ENCODE measurements at regions not wholly inside any gene's neighbourhood (a gene's known extent, or its start where the extent isn't known, plus 50 kb on each side); places are given as distances from the start of the nearest gene placed in this dataset.

DNA sequence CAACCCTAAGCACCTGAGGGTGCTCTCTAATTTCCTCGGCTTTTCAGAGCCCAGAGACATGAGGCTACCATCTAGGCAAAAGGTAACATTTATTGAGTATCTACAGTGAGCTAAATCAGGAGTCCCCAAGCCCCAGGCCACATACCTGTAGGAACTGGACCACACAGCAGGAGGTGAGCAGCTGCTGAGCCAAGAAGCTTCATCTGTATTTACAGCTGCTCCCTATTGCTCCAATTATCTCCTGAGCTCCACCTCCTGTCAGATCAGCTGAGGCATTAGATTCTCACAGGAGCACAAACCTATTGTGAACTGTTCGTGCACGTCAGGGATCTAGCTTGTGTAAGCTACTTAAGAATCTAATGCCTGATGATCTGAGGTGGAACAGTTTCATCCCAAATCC lies 70.2 kb downstream of the RND3 start (continued):
- TF ChIP-seq, protein P1, sequence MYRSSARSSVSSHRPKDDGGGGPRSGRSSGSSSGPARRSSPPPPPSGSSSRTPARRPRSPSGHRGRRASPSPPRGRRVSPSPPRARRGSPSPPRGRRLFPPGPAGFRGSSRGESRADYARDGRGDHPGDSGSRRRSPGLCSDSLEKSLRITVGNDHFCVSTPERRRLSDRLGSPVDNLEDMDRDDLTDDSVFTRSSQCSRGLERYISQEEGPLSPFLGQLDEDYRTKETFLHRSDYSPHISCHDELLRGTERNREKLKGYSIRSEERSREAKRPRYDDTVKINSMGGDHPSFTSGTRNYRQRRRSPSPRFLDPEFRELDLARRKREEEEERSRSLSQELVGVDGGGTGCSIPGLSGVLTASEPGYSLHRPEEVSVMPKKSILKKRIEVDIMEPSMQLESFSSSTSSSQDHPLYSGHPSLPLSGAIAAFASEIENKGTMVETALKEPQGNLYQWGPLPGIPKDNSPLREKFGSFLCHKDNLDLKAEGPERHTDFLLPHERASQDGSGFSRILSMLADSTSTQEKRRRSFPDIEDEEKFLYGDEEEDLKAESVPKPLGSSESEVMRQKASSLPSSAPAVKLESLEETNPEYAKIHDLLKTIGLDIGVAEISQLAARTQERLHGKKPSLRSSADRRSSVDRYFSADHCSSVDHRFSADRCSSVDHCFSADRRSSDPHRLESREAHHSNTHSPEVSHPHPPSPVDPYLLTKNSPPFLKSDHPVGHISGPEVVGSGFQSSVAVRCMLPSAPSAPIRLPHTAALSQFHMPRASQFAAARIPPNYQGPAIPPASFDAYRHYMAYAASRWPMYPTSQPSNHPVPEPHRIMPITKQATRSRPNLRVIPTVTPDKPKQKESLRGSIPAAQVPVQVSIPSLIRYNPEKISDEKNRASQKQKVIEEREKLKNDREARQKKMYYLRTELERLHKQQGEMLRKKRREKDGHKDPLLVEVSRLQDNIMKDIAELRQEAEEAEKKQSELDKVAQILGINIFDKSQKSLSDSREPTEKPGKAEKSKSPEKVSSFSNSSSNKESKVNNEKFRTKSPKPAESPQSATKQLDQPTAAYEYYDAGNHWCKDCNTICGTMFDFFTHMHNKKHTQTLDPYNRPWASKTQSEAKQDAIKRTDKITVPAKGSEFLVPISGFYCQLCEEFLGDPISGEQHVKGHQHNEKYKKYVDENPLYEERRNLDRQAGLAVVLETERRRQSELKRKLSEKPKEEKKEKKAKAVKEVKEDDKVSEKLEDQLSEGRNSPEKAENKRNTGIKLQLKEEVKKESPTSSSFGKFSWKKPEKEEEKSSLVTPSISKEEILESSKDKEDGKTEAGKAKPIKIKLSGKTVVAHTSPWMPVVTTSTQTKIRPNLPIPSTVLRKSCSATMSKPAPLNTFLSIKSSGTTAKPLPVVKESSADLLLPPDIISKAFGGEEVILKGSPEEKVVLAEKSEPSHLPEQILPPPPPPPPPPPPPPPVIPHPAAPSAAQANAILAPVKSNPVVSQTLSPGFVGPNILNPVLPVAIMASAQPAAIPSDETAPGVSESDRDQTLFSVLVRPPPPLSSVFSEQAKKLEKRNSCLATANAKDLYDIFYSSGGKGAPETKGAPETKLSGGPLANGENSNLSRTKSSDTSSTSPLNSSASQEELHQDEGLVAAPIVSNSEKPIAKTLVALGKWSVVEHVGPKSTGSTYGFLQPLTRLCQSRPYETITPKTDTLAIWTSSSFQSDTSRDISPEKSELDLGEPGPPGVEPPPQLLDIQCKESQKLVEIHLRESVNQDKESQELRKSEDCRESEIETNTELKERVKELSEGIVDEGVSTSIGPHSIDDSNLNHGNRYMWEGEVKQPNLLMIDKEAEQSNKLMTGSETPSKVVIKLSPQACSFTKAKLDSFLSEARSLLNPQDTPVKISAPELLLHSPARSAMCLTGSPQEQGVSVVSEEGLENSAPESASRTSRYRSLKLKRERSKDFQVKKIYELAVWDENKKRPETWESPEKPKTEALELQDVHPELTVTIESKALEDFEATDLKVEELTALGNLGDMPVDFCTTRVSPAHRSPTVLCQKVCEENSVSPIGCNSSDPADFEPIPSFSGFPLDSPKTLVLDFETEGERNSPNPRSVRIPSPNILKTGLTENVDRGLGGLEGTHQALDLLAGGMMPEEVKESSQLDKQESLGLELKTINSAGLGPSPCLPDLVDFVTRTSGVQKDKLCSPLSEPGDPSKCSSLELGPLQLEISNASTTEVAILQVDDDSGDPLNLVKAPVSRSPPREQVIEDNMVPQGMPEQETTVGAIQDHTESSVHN (IDR thresholded peaks at IDR 0.05; ENCODE audit: borderline replicate concordance in 1 of 2, low read depth in 1 of 2) = no peak
- no peak for TF ChIP-seq ERF (CRISPR knock-in tag; IDR thresholded peaks at IDR 0.05)
- TF ChIP-seq ZKSCAN8 (CRISPR knock-in tag; IDR thresholded peaks at IDR 0.05) = no peak

- no peaks in the 10 kb centered on the region for H3K36me3 ChIP-seq (ENCODE audit: control insufficient read depth, insufficient read depth, low read length)
- no peak overlapping the region for H3K27ac ChIP-seq (ENCODE audit: extremely low read depth, low read depth, low read length)
- no peaks in the 10 kb centered on the region for H3K4me1 ChIP-seq (replicated peaks in 1 of 2; ENCODE audit: control insufficient read depth in 2 of 2, insufficient read depth in 2 of 2, low read length in 2 of 2)
- no peak overlapping the region for H3K9ac ChIP-seq (ENCODE audit: insufficient read depth in 1 of 2, low read depth in 2 of 2, low read length in 2 of 2)
- FAIRE-seq (no peak), ATAC-seq (no peak), DNase-seq (ENCODE audit: extremely low read depth in 1 of 4, low spot score in 3 of 4) (no peak)
- no peaks in the 10 kb centered on the region for H3K27me3 ChIP-seq (ENCODE audit: control insufficient read depth in 2 of 2, insufficient read depth in 2 of 2, low read length in 2 of 2)
- H4K20me1 ChIP-seq (replicated peaks; ENCODE audit: control insufficient read depth, insufficient read depth, low read length) = no peaks in the 10 kb centered on the region
- H3K4me2 ChIP-seq (ENCODE audit: insufficient read depth, low read length) = no peak overlapping the region
- BruUV-seq (replicated peaks) = no TSS peak
- H3K4me3 ChIP-seq = no peak overlapping the region
- intact Hi-C loops (cut with micrococcal nuclease) (no loop called here), in situ Hi-C loops (cut with MboI) (no loop called here)
- H3K9me1 ChIP-seq (ENCODE audit: control insufficient read depth, insufficient read depth, low read length) = no peaks in the 10 kb centered on the region
- H3K79me2 ChIP-seq (ENCODE audit: control insufficient read depth, insufficient read depth, low read length) = no peaks in the 10 kb centered on the region
- ChIA-PET POLR2A (no interaction called here), CTCF (ENCODE audit: low intra/inter-chr PET ratio) (no interaction called here)
- H3K9me3 ChIP-seq (replicated peaks; ENCODE audit: control insufficient read depth, insufficient read depth, low read depth, low read length) = no peaks in the 10 kb centered on the region; the same call in 1 of the 2 replicates
- H2AFZ ChIP-seq (ENCODE audit: low read depth, low read length) = no peak overlapping the region
- TF ChIP-seq ZBTB8A (IDR thresholded peaks at IDR 0.05; ENCODE audit: partially characterized antibody) = no peak
- no peak for TF ChIP-seq SREBF1 (IDR thresholded peaks at IDR 0.05; ENCODE audit: borderline replicate concordance, low read depth, low read length)
- no peak for TF ChIP-seq BCL6 (CRISPR knock-in tag; IDR thresholded peaks at IDR 0.05)
- TF ChIP-seq CBFB (CRISPR knock-in tag; IDR thresholded peaks at IDR 0.05) = no peak
- TF ChIP-seq FOXK2 (conservative IDR thresholded peaks at IDR 0.05 in 1 of 2, IDR thresholded peaks at IDR 0.05 in 1 of 2; ENCODE audit: low read depth in 2 of 2) = no peak
Measured at GRCh38 chr2:150415022-150415421, 72.4 kb downstream of the RND3 start.

Measured in K562 (cell line).